OCI-LY1 (cell line): ENCODE measurements at regions not wholly inside any gene's neighbourhood (a gene's known extent, or its start where the extent isn't known, plus 50 kb on each side); places are given as distances from the start of the nearest gene placed in this dataset.

ENCODE experiments used
- H2AFZ ChIP-seq: fragments of 200-600 bp; sonication (generic), shearing (Covaris generic); 2 replicates; pipeline ENCODE4 v1.6.0; 2014; ENCODE audit warnings: antibody characterized with exemption, mild to moderate bottlenecking, low read length
- H3F3A ChIP-seq: fragments of 200-600 bp; sonication (generic), shearing (Covaris generic); 2 replicates; pipeline ENCODE4 v1.6.0; 2014; ENCODE audit warnings: mild to moderate bottlenecking, antibody characterized with exemption, low read length, moderate library complexity; ENCODE audit not compliant: insufficient read depth
- H3K27ac ChIP-seq: fragments of 200-600 bp; sonication (generic); 2 replicates; pipeline ENCODE4 v1.5.1; 2014; ENCODE audit warnings: low read length, mixed run types, mild to moderate bottlenecking, low read depth; ENCODE audit not compliant: poor library complexity, severe bottlenecking
- H3K27me3 ChIP-seq: fragments of 200-600 bp; sonication (generic); 2 replicates; pipeline ENCODE4 v1.6.0; 2014; ENCODE audit warnings: antibody characterized with exemption, mild to moderate bottlenecking, low read length, moderate library complexity; ENCODE audit not compliant: insufficient read depth
- H3K36me3 ChIP-seq: fragments of 200-600 bp; sonication (generic); 2 replicates; pipeline ENCODE4 v1.6.1; 2014; ENCODE audit warnings: mild to moderate bottlenecking, antibody characterized with exemption, low read length, moderate library complexity, mixed read lengths; ENCODE audit not compliant: insufficient read depth
- H3K4me1 ChIP-seq: fragments of 200-600 bp; sonication (generic); 2 replicates; pipeline ENCODE4 v1.5.1; 2014; ENCODE audit warnings: mild to moderate bottlenecking, low read length, moderate library complexity; ENCODE audit not compliant: insufficient read depth, severe bottlenecking
- H3K4me2 ChIP-seq: fragments of 200-600 bp; sonication (generic), shearing (Covaris generic); 2 replicates; pipeline ENCODE4 v1.6.1; 2014; ENCODE audit warnings: low read length
- H3K4me3 ChIP-seq: fragments of 200-600 bp; sonication (generic); 2 replicates; pipeline ENCODE4 v1.5.1; 2014; ENCODE audit warnings: low read length, low read depth, mild to moderate bottlenecking, mixed read lengths; ENCODE audit not compliant: poor library complexity, severe bottlenecking
- H3K79me2 ChIP-seq: fragments of 200-600 bp; shearing (Covaris generic); 2 replicates; pipeline ENCODE4 v1.6.1; 2016; ENCODE audit warnings: mixed run types, low read length, mixed read lengths; ENCODE audit not compliant: insufficient read depth
- H3K9ac ChIP-seq: fragments of 200-600 bp; sonication (generic), shearing (Covaris generic); 2 replicates; pipeline ENCODE4 v1.6.1; 2014; ENCODE audit warnings: mild to moderate bottlenecking, low read length, mixed read lengths
- H3K9me2 ChIP-seq: fragments of 200-600 bp; sonication (generic), shearing (Covaris generic); 2 replicates; pipeline ENCODE4 v1.6.1; 2014; ENCODE audit warnings: low read depth, mild to moderate bottlenecking, low read length, mixed read lengths
- H3K9me3 ChIP-seq: fragments of 200-600 bp; shearing (Covaris generic); 2 replicates; pipeline ENCODE4 v1.6.1; 2014; ENCODE audit warnings: low read length, mixed read lengths
- H4K20me1 ChIP-seq: fragments of 200-600 bp; sonication (generic), shearing (Covaris generic); 2 replicates; pipeline ENCODE4 v1.6.0; 2016; ENCODE audit warnings: mild to moderate bottlenecking, low read length; ENCODE audit not compliant: insufficient read depth
- EZH2 ChIP-seq: fragments of 200-600 bp; sonication (generic), shearing (Covaris generic); IDR thresholded peaks from 2 replicates; pipeline ENCODE4 v1.8.0; 2017; ENCODE audit warnings: borderline replicate concordance, mixed run types, mild to moderate bottlenecking, antibody characterized with exemption, low read length, moderate library complexity, mixed read lengths
- TF ChIP-seq, protein P1 (sequence below): fragments of 200-600 bp; sonication (generic), shearing (Covaris generic); IDR thresholded peaks from 2 replicates; pipeline ENCODE4 v1.5.1; 2017; ENCODE audit warnings: mild to moderate bottlenecking, antibody characterized with exemption, low read length, moderate library complexity, mixed read lengths

DNA sequence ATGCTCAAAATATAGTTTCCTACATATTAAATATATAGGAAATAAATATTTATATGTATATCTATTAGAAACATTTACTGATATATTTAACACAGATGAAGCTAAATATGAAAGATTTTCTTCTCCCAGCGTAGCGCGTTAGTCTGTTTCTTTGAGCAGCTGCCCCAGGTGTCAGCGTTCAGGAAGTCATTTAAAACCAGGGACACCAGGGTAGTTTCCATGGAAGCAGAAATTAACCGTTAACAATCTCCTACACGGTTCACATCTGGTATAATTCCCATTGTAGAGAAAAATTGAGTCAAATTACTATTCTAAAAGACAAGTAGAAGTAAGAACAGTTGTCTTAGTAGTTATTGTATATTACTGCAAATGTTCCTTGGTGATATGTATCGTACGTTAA is 1443.7 kb downstream of the MRPL39 start:
- no peaks in the 10 kb centered on the region for H3K27me3 ChIP-seq
- H3K27ac ChIP-seq = no peak overlapping the region
- H3K9me2 ChIP-seq = no peaks in the 10 kb centered on the region
- TF ChIP-seq, protein P1, sequence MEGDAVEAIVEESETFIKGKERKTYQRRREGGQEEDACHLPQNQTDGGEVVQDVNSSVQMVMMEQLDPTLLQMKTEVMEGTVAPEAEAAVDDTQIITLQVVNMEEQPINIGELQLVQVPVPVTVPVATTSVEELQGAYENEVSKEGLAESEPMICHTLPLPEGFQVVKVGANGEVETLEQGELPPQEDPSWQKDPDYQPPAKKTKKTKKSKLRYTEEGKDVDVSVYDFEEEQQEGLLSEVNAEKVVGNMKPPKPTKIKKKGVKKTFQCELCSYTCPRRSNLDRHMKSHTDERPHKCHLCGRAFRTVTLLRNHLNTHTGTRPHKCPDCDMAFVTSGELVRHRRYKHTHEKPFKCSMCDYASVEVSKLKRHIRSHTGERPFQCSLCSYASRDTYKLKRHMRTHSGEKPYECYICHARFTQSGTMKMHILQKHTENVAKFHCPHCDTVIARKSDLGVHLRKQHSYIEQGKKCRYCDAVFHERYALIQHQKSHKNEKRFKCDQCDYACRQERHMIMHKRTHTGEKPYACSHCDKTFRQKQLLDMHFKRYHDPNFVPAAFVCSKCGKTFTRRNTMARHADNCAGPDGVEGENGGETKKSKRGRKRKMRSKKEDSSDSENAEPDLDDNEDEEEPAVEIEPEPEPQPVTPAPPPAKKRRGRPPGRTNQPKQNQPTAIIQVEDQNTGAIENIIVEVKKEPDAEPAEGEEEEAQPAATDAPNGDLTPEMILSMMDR = no peak
- TF ChIP-seq EZH2 = no peak
- no peaks in the 10 kb centered on the region for H3K4me1 ChIP-seq
- no peaks in the 10 kb centered on the region for H3K36me3 ChIP-seq
- H2AFZ ChIP-seq = no peak overlapping the region
- H4K20me1 ChIP-seq = no peaks in the 10 kb centered on the region
- no peaks in the 10 kb centered on the region for H3F3A ChIP-seq
- H3K9me3 ChIP-seq = no peaks in the 10 kb centered on the region
- H3K9ac ChIP-seq = no peak overlapping the region
- no peaks in the 10 kb centered on the region for H3K79me2 ChIP-seq
- no peak overlapping the region for H3K4me3 ChIP-seq
- no peak overlapping the region for H3K4me2 ChIP-seq

DNA sequence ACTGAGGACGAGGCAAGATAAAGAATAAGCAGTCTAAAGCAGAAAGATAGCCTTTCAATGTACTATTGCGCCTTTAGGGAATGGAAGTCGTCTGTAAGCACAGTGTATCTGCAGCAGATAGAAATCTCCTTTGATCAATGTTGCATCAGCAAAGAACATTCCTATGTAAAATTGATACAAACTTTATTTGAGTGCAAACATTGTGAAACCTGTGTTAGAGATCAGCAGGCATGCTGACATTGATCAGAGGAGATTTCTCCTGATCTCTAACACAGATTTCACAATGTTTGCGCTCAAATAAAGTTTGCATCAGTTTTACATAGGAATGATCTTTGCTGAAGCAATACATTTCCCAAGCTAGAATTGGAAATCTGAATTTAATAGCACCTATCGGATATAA is 1446.8 kb downstream of the MRPL39 start:
- Histone ChIP-seq H3K27ac (no peak overlapping the region), H3K9ac (no peak overlapping the region), H3K36me3 (no peaks in the 10 kb centered on the region), H3K9me2 (no peaks in the 10 kb centered on the region), H3K9me3 (no peaks in the 10 kb centered on the region), H3K4me1 (no peaks in the 10 kb centered on the region), H2AFZ (no peak overlapping the region), H3K79me2 (no peaks in the 10 kb centered on the region), H3K27me3 (no peaks in the 10 kb centered on the region), H3K4me3 (no peak overlapping the region), H4K20me1 (no peaks in the 10 kb centered on the region), H3F3A (no peaks in the 10 kb centered on the region), H3K4me2 (no peak overlapping the region)
- TF ChIP-seq, protein P1 = no peak
- no peak for TF ChIP-seq EZH2

DNA sequence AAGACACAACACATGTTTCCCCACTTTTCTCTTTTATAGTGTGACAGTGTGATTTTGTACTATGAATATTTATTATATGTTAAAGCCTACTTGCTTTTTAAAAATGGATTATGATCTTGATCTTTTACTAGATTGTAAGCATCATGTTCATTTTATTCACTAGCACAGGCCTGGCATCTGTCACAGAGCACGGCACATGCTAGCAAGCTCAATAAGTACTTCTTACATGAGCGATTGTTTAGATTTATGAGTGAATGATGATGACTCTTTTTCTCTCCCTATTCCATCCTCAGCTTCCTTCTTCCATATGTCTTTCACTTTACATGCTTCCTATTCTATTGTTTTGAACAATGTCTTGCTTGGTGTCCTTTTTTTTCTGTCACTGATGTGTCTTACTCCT is 1454.1 kb downstream of the MRPL39 start:
- Histone ChIP-seq H2AFZ (no peak overlapping the region), H3K36me3 (no peaks in the 10 kb centered on the region), H3F3A (no peaks in the 10 kb centered on the region), H3K9ac (no peak overlapping the region), H4K20me1 (no peaks in the 10 kb centered on the region), H3K79me2 (no peaks in the 10 kb centered on the region), H3K27ac (no peak overlapping the region), H3K9me2 (no peaks in the 10 kb centered on the region), H3K4me2 (no peak overlapping the region), H3K27me3 (no peaks in the 10 kb centered on the region), H3K4me3 (no peak overlapping the region), H3K9me3 (no peaks in the 10 kb centered on the region), H3K4me1 (no peaks in the 10 kb centered on the region)
- no peak for TF ChIP-seq EZH2

DNA sequence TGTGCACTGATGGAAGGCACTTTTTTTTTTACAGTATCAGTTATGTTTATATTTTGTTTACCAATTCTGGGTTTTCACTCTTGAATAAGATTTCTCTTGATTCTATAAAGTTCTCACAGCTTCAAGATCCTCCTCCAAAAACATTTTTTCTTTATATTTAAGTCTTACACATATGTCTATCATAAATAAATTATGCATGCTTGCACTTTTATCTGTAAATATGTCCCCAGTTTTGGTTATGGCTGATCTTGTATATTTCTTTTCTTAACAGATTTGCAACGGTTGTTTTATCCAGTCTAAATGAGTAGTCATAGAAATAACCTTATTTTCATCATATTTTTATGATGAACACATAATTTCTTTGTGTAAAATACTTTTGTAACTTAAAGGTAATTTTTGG is 1456.5 kb downstream of the MRPL39 start:
- Histone ChIP-seq H3K9ac (no peak overlapping the region), H3K27me3 (no peaks in the 10 kb centered on the region)

More for the DNA sequence above, 1456.5 kb downstream of the MRPL39 start:
- H3K27ac ChIP-seq = no peak overlapping the region
- no peak overlapping the region for H2AFZ ChIP-seq
- H3K4me2 ChIP-seq = no peak overlapping the region
- H4K20me1 ChIP-seq = no peaks in the 10 kb centered on the region
- H3F3A ChIP-seq = no peaks in the 10 kb centered on the region
- no peaks in the 10 kb centered on the region for H3K9me3 ChIP-seq
- no peaks in the 10 kb centered on the region for H3K4me1 ChIP-seq
- no peak for TF ChIP-seq EZH2
- H3K79me2 ChIP-seq = no peaks in the 10 kb centered on the region
- H3K36me3 ChIP-seq = no peaks in the 10 kb centered on the region
- no peaks in the 10 kb centered on the region for H3K9me2 ChIP-seq
- H3K4me3 ChIP-seq = no peak overlapping the region
